Inferior parietal cortex (tissue), 1 donor: ENCODE measurements at regions not wholly inside any gene's neighbourhood (a gene's known extent, or its start where the extent isn't known, plus 50 kb on each side); places are given as distances from the start of the nearest gene placed in this dataset.
A peak's percentile ranks its signal among the peaks of the same experiment; 100 is the strongest.

Experiments used
- DNase-seq: peaks from one replicate; pipeline ENCODE4 v3.0.0-alpha.2; 2016; ENCODE audit errors: extremely low spot score

DNA sequence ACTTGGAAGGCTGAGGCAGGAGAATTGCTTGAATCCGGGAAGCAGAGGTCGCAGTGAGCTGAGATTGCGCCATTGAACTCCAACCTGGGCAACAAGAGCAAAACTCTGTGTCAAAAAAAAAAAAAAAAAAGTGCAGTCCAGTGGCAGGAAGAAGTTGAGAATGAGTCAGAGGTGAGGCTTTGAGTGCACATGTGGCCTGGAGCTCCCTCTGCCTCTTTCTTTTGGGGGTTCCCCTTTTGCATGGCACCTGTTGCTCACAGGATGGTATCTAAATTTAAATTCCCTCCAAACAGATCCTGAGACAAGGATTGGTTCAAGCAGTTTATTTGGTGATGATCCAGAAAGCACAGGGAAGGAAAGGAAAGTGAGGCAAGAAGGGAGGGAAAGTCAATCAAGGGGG, 151.4 kb upstream of the STX18 start:
- DNase-seq = no peak

DNA sequence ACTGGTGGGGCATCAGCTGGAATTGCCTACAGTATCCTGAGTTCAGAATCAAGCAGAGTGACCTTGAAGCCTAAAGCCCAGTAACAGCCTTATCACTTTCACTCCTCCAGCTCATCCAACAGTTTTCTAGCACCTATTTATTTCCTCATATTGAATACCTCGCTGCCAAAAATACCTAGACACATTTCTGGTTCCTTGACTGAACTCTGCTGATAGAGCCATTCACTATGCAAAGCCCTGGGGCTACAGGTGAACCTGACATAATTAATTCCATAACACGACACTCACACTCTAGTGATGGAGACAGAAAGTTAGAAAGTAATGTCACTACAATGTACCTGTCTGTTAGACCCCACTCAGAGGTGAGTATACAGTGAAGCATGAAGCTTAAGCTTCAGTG, 149.0 kb upstream of the STX18 start:
- no peak for DNase-seq

DNA sequence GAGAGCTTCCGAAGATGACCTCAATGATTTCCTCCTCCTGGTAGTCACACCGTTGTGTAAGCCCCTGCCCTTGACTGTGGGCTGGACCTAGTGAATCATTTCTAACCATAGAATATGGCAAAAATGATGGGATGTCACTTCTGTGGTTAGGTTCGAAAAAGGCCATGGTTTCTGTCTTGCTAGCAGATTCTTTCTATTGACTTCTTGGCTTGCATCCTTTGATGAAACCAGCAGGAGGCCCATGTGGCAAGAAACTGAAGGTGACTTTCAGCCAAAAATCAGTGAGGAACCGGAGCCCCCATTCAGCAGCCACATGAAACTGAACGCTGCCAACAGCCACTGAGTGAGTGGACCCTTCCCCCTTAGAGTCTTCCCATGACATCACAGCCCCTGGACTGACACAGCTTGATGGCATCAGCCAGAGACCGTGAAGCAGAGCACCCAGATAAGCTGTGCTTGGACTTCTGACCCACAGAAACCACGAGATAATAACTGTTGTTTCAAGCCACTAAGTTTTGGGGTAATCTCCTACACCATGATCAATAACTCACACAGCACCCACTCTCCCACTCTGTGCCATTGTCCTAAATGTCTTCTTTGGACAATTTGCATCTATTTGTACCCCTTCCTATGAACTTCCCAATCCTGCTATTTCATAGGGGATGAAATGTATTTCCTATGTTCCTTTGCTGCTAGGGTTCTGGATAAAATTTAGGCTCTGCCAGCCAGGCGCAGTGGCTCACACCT, 148.0 kb upstream of the STX18 start:
- DNase-seq = no peak

DNA sequence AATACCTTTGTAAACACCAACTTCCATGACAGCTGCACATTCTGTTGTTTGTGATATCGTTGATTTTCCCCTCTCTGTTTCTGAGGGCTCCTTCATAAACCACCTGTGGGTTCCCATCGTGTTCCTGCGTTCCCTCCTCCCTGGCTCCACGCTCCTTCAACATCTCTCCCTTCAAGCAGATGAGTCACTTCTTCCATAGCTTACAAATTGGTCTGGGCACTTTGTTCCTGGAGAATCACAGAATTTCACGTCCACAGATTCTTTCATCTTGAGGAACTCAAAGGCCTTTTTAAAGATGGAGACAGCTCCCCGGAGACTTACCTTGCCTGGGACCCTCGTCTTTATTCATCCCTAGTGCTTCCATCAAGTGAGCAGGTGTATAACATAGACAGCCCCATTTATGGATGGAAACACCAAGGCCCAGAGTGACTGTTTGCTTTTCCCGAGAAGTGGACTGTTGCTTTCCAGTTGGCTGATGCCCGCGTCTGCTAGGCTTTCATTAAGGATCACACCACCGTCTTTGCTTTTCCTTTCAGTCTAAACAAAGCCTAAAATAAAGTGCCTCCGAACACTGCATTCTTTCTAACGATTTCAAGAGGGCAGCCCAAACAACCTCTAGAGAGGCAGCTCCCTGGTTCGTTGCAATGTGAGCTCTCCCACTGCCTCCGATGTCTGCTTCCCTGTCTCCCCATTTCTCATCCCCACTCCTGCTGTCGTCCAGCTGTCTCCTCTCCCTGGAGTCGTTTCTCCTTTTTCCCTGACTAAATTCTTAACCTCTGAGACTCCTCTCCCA, 146.3 kb upstream of the STX18 start:
- DNase-seq = no peak

DNA sequence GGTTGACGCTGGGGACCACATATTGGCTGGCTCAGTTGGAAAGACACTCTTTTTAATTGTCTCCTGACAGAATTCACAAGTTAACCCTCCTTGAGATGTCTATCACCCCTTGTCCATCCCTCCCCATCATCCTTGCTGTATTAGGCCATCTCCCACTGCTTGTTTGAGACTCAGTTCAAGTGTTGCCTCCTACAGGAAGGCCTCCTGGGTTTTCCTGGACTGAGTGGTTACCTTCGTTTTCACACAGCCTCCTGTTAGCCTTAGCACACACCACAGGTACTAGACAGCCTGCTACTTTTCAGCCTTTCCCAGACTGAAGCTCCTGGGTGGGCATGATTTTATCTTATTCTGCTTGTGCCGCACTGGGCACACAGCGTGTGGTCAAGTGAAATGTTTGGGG, 145.3 kb upstream of the STX18 start:
- DNase-seq = no peak

- no peak for DNase-seq
These were observed 144.3 kb upstream of the STX18 start for GRCh38 chr4:4685810-4686795.

DNA sequence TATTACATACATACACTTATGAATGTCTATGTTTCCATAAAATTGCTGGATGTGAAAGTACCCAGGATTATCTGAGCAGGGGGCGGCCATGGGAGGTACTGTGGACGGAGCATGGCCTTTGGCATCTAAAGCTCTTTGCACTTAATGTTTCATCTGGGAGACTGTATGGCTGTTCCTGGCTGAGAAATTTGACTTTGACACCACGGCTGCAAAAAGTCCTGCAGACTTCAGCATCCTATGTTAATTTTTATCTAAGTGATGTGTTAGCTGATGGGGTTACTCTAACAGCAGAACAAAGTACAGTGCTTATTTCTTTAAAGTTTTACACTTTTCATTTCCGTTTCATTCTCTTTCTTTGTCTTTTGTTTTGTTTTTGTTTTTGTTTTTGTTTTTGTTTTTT, 139.8 kb upstream of the STX18 start:
- no peak for DNase-seq

DNA sequence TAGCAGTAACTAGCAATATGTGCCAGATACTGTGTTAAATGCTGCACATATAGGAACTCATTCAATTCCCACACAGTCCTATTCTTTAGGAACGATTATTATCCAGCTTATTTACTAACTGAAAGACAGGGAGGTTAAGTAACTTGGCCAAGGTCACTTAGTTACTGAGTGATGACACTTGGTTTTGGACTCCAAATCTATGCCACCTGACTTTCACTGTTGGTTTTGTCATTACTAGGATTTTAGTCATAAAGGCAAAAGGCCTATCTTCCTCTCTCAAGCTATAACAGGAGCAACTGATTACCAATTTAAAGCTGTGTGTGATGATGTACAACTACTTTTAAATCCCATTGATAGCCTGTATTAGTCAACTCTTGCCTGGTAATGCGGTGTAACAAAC, 138.9 kb upstream of the STX18 start:
- DNase-seq = no peak

- DNase-seq = no peak
These were observed 138.4 kb upstream of the STX18 start for GRCh38 chr4:4680243-4680642.

DNA sequence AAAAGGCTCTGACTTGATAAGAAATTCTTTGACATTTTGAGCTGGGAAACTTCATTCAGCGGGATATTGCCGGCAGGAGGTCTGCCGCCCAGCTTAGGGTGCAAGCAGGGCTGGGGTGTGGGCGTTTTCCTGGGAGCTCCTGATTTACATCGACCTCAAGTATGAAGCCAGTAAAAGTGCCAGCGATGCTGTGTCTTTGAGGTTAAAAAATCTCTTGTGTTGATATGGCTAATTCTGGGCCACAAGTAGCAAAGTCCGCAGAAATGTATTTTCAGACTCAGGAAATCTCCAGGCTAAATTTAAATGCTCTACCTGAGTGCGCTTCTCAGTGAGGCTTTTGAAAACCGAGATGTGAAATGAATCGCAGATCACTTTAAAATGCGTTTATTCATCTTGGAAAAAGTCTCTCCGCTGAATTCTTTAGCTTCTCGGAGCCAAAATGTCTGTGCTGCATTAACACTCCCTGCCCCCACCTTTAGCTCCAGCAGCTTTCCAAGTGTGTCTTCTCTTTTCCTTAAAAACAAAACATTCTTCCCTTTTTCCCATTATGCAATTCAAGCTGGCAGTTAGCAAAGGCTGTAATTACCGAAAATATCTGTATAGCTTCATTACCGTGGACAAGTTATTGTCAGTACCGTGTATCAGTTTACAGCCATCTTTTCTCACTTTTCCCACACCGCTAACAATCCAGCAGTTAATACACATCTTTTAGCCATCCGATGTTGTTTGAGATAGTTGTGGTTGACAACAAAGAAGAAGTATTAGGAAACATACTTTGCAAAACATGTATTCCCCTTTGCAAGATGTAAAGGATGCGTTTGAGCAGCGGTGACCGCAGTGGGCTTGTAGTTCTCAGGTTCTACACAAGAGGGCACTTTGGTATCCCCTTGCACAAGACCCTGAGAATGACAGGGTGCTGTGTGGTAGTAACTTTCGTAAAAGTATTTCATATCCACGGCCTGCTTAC, 136.0 kb upstream of the STX18 start:
- DNase-seq = peak; percentile 56

DNA sequence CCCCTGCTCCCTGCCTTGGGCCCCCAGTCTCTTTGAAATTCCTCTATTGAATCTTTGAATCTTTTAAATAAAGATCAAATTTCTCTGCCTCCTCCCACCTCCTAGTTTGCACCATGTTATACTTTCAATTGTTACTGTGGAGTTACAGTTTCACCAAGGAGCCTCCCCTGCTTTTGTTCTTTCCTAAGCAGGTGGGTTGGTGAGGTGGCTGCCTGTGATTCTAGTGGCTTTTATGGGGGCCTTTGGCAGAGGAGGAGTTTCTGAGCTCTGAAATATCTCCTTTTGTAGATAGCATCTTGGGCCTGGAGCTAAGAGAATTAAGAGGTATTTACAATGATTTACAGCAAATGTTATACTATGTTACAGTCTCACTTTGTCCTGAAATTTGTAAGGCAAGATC, 133.8 kb upstream of the STX18 start:
- DNase-seq = no peak

- no peak for DNase-seq
These were observed 133.3 kb upstream of the STX18 start for GRCh38 chr4:4675051-4675581.

GRCh38 chr4:4673070-4673469, 131.2 kb upstream of the STX18 start:
- DNase-seq = peak; percentile 5

- DNase-seq = no peak
These were observed 130.6 kb upstream of the STX18 start for GRCh38 chr4:4672402-4672801.

DNA sequence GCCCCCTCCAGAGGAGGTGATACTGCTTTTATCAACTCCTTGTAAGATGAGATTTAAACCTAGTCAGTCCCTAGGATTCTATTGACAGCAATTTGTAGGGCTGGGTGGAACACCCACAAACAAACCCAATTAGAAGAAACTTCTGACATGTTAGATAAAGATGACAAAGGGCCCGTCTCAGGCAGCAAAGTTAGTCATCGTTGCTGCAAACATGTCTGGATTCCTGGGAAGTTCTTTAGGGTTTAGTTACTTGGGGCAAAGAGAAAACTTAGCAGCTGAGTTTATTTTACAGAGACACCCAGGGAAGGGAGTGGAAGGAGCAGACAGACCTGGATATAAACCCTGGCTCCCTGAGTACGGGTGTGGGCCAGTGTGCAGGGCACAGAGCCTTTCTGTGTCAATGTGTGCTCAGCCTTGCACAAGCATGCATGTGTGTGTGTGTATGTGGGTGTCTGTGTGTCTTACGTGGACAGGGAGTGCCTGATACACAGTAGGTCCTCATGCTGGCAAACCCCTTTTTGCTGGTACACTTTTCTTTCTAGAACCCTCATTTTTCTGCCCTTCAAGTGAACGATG, 130.0 kb upstream of the STX18 start:
- DNase-seq = no peak

GRCh38 chr4:4670869-4671268, 129.0 kb upstream of the STX18 start:
- DNase-seq = no peak

DNA sequence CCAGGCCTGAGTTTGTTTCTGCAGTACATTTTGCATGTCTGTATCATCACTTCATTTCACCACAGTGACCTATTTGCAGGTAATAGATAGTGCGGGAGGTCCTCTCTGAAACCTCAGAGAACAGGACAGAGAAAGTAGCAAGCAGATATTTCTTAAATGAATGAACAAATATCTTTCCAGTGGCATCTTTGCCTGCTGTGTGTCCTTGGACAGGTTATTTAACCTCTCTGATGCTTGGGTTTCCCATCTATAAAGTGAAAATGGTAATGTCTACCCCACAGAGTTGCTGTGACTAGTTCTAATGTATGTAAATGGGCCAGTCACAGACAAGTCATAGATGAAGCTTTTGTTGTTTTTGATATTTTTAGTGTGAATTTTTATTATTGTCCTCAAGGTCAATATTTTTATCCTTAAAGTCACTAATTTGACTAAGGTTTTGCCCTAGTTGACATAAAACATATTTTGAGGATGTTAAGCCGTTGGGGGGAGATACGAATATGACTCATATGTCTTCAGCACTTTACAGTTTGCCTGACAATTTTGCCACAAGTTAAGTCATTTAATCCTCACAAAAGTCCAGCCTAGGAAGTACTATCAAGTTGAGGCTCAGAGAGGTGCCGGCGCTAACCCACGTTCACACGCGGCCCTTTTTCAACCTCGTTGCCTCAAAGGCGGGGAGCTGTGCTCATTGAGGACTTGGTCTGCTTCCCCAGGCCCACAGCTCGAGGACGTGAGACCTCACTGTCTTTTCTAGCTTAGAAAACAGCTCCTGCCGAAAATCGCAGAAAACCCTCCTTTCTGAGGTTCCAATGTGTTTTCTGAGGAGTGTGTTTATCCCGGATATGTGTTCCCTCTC, 126.7 kb upstream of the STX18 start:
- no peak for DNase-seq

GRCh38 chr4:4667622-4668081, 125.8 kb upstream of the STX18 start:
- no peak for DNase-seq
